GM19238 (cell line): ENCODE measurements at regions not wholly inside any gene's neighbourhood (a gene's known extent, or its start where the extent isn't known, plus 50 kb on each side); places are given as distances from the start of the nearest gene placed in this dataset.
"Not testable (repeated sequence)": the region's sequence is repeated elsewhere in the genome, so short reads cannot be mapped to it uniquely, and the experiment has no call there.

Source experiments
- DNase-seq: peaks from one replicate; pipeline ENCODE4 v3.0.0; 2011; ENCODE audit warnings: low spot score; ENCODE audit not compliant: insufficient read length

DNA sequence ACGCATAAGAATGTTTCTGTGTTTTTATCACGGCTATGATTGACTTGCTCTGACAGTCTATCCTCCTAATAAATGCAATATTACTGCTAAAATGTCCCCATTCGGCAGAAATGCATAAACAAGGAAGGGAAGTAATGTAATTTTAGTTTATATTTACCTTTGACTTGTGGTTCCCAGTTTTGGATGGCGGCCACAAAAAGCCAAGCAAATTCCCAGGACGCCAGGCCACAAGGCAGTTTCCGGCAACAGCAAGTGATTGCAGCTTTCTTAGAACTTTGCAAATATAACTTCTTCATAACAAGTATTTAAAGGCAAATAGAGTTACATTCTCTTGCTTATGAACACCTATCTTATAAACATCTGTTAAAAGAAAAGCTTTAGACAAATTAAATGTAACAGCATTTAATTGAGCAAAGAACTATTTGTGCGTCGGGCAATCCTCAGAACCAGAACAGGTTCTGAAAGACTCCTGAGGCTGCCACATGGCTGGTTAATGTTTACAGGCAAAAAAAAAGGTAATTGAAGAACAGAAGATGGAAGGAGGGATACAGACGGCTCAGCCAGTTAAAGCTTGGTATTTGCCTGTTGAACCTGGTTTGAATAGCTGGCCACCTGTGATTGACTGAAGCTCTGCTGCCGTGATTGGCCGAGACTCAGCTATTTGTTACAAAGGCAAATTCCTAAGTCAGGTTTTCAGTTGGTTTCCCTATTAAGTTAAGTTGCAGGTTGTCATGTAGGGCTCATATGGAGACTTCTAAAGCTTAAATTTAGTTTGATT lies 80.8 kb downstream of the C21orf91 start:
- DNase-seq = no peak

DNA sequence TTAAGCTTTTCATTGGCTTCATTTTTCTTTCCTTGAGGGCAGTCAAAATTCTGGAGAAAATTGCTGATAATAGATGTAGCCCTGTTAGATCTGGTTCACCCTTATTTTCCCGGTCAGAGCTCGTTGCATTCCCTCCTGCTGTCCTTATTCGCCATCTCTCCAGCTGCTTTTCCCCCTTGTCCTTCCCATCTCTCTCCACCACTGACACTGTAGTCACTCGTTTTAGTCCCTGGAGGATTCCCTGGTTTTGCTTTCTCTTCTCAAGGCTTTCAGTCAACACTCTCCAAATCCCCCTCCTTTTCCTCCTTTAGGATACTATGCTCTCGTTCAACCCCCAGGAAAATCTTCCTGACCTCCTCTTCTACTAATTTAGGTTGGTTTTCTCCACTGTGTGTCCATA lies 83.1 kb downstream of the C21orf91 start:
- DNase-seq = no peak

DNA sequence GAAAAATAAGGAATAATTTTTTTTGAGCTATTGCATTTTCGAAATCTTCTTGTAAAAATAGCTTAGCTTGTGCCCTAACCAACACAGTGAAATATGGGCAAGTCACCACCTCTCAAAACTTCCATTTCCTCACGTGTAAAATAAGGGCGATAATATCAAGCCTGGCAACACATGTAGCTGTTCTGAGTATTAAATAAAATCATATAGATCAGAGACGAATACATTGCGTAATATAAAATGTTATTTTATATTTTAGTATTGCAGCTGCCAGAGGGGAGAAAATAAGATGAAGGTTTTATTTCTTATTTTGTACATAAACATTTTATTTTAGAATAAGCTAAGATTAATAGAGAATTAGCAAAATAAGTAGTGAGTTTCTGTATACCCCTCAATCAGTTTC lies 85.9 kb downstream of the C21orf91 start:
- DNase-seq = no peak

DNA sequence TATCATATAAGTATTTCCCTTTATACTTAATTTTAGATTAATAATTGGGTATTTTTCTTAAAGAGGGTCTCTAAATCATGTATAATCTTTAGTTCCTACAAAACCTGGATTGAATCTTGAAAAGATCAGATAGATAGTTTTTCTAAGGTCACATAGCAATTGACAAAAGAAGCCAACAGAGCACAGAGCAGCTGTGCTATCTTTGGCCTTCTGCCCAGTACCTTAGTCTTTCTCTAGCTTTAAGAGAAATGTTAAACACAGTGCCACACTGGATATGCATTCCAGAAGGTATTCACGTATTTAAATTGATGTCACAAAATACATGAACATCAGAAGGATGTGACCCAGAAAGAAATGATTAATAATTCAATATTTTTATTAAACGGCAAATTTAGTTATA lies 86.8 kb downstream of the C21orf91 start:
- DNase-seq = no peak

DNA sequence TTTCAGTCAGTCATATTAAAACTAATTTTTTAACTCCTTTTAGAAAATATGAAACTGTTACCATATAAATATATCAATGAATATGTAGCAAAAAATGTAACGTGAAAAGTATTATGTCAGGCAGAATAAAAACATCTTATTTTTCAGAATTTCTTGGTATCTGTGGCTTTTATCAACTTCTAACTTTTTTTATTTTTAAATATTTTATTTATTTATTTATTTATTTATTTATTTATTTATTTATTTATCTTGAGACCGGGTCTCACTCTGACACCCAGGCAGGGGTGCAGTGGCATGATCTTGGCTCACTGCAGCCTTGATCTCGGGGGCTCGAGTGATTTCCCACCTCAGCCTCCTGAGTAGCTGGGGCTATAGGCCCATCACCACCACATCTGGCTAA lies 87.6 kb downstream of the C21orf91 start:
- DNase-seq = no peak

DNA sequence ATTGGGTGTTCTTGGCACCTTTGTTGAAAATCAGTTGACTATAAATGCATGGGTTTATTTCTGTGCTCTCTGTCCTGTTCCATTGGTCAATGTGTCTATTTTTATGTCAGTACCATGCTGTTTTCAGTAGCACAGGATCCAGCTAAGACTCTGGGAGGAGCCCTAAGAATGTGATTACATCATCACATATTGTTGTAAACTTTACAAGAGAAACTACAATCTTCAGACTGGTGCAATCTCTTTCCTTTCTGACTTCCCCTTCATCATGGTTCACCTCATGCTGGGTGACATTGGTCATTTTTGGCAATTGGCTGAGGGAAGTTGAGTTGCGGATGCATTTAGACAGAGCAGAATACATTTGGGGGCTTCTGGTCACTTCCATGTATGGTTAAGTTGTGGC lies 88.4 kb downstream of the C21orf91 start:
- no peak for DNase-seq

DNA sequence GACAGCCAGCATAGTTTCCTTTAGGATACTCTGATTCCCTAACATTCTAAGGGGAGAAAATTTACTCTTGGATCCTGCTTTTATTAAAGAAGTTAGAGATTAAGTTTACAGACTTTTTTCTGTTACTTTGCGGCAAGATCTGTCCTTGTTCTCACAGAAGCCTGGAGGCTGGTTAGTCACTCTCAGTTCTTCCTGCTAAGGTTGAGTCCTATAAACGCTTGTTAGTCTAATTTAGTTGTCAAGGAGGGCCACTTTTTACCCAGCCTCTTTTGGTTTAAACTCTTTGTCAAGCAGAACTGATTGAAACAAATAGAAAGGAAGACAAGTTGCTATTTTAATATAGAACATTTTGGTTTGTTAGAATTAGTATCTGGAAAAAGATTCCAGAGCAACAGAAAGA lies 89.7 kb downstream of the C21orf91 start:
- DNase-seq = no peak

DNA sequence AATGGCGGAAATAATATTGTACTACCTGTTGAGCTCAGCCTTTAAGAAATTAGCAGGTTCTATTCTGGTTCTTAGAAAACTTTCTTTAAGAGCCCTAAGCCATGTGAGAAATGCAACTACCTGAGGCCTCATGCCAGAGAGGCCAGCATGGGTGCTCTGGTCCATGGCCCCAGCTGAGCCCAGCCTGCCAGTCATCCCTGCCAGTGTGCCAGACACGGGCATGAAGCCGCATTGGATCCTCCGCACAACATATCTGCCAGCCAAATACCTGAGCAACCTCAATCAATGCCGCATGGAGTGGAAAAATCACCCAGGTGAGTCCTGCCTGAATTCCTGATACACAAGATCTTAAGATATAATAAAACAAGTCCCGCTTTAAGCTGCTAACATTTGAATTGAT lies 91.8 kb downstream of the C21orf91 start:
- no peak for DNase-seq

DNA sequence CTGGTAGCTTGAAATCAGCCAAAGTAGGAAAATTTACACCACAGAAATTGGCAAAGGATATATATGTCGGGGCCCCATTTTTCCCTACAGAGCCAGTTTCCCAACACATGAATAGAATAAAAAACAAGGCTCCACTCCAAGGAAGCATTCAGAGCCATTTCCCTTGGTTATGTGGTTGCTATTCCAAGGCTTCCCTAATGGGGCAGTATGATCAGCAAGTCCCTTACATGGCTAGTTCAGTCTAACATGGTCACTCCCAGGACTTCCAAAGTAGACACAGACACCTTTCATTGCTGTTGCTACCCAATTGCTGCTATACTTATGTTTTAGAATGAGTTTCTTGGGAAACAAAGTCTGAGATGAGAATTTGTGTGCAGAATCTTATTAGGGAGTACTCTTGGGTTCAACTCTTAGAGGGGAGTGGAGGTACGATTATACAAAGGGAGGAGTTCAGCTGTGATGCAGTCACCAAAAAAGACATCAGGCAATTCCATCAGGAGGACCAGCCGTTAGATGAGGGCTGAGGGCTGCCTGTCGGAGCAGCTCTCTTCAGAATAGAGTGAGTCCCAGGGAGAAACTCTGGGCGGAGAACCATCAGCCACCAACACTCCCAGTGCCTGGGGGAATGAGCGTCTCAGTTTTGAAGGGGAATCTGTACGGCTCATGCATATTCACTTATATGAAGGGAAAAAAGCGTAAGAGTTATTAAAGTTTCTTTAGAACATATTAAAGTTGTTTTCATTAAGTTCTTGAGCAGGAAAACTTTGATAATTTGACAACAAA lies 92.9 kb downstream of the C21orf91 start:
- no peak for DNase-seq

DNA sequence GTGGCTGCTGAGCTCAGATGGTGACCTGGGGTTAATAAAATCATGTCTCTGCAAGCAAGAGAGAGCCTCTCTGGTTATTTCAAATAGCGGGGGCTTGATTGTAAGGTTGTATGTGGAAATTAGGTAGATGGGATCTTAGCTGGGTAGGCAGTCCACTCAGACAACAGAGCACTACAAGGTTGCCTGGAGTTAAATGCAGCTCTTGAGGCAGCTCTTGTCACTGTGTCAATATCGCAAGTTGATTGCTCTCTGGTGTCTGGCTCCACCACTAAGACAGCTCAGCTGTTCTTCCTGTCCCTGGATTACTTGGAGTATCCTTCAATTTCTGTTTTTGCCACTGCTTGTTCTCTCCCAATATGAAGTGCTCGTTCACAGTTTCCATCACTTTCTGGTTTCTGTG lies 93.8 kb downstream of the C21orf91 start:
- DNase-seq = no peak

DNA sequence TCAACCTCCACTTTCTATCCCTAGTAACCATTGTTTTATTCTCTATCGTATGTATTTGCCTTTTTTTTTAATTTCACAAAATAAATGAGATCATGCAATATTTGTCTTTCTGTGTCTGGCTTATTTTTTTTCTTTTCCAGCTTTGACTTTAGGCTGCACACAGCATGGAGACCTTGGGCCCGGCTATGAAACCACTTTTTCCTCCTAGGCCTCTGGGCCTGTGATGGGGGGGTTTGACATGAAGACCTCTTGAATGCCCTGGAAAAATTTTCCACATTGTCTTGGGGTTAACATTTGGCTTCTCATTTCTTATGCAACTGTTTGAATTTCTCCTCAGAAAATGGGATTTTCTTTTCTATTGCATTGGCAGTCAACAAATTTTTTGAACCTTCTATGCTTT lies 100.2 kb upstream of the BTG3 start:
- no peak for DNase-seq

DNA sequence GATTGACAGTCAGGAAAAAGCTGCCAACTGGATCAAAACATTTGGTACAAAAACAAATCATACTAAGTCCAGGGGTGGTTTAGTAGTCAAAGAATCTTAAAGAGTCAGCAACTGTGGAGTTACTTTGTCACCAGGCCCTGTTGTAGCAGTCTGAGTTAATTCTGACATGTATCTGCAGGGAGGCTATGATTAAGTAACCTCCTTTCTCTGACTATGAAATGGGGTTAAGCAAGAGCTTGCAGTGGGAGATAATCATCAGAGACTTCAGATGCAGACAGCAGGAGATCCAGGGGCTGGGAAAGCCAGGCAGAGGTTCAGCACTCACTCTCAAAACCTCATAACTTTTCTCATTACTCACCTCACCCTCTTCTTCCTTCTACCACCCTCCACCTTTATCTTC lies 99.2 kb upstream of the BTG3 start:
- DNase-seq = no peak

DNA sequence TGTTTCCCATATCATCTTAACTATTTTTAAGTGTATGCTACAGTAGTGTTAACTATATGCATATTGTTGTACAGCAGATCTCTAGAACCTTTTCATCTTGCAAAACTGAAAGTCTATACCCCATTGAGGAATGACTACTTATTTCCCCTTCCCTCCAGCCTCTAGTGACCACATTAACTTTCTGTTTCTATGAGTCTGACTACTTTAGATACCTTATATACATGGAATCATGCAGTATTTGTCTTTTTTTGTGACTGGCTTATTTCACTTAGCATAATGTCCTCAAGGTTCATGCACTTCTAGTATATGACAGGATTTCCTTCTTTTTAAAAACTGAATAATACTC lies 96.5 kb upstream of the BTG3 start:
- DNase-seq = no peak

DNA sequence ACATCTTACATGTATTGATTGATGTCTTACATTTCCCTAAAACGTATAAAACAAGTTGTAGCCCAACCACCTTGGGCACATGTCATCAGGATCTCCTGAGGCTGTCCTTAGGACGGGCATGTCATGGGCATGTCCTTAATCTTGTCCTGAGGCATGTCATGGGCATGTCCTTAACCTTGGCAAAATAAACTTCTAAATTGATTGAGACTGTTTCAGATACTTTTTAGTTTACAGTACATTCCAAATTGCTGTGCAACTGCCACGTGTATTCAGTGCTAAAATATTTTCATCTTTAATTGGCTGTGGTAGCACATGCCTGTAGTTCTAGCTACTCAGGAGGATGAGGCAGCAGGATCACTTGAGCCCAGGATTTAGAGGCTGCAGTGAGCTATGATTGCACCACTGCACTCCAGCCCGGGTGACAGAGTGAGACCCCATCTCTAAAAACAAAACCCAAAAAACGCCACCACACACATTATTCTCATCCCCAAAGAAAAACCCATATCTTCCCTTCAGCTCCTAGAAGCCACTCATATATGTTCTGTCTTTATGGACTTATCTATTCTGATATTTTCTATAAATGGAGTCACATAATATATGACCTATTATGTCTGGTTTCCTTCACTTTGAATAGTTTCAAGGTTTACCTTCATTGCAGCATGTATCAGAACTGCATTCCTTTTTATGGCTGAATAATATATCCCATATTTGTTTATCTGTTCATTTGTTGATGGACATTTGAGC lies 96.0 kb upstream of the BTG3 start:
- no peak for DNase-seq

DNA sequence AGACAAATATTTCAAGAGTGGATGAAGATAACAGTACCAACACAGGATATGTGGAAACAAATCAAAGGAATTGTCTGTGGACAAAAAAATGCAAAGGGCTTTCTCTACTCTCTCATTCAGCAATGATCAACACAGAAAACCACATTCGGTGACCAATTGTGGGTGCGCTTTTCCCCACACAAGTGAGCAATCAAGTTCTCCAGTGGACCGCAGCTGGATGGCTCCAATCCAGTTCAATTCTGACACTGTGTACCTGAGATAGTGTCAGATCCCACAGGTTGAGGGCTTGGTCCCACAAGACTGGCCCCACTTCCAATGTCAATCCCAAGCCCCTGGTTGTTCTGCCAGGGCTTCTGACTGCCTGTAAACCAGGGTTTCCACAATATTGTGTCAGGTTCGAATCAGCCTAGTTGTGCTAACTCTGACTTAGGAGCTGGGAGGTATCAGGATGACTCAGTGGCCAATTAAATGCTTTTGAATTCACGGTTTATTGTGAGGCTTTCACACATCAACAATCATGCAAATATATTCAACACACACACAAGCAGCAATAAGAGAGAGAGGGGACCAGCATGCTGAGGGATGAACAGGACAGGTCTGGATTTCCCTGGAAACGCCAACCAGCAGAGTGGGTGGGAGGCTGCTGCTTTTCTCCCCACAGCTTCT lies 87.0 kb upstream of the BTG3 start:
- DNase-seq = no peak

DNA sequence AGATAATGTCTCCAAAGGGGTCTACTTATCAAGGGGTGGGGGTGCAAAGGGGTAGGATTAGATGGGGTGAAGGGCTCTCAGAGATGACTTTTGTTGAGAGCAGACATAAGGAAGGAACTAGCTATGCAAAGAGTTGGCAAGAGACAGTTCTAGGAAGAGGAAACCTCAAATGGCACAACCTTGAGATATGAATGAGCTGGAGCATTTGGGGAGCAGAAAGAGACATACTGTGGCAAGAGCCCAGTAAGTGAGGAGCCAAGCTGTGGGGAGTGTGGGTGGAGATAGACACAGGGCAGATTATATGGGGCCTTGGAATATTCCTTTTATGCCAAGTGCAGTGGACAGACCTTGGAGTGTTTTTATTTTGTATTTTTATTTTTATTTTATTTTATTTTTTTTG lies 84.8 kb upstream of the BTG3 start:
- DNase-seq = no peak

DNA sequence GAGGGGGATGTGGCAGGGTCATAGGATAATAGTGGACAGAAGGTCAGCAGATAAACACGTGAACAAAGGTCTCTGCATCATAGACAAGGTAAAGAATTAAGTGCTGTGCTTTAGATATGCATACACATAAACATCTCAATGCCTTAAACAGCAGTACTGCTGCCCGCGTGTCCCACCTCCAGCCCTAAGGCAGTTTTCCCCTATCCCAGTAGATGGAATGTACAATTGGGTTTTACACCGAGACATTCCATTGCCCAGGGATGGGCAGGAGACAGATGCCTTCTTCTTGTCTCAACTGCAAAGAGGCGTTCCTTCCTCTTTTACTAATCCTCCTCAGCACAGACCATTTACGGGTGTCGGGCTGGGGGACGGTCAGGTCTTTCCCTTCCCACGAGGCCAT lies 81.7 kb upstream of the BTG3 start:
- not testable (repeated sequence) for DNase-seq

DNA sequence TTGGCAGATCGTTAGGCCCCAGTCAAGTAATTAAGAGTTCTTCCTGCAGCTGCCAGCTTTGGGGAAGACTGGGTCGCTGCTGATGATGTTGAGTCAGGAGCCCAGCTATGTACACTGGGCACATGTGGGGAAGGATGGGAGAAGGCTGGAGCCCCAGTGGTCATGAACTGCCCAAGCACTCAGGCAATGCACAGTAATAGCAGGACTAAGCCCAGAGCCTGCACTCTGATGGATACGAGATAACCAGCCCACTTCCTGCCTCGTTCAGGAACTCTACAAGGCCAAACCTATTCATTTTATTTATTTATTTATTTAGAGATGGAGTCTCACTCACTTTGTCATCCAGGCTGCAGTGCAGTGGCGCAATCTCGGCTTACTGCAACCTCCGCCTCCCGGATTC lies 81.1 kb upstream of the BTG3 start:
- DNase-seq = no peak

DNA sequence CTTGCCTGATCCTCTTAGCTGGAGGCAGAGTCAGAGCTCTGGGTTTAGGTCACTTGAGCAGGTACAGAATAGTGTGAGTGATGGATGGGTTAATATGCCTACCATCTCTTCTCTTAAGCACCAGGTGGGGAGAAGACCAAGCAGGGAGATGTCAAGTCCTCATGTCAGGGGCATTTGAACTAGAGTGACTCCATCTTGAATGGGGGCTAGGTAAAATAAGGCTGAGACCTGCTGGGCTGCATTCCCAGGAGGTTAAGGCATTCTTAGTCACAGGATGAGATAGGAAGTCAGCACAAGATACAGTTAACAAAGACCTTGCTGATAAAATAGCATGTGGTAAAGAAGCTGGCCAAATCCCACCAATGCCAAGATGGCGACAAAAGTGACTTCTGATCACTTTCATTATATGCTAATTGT lies 77.4 kb upstream of the BTG3 start:
- DNase-seq = no peak

DNA sequence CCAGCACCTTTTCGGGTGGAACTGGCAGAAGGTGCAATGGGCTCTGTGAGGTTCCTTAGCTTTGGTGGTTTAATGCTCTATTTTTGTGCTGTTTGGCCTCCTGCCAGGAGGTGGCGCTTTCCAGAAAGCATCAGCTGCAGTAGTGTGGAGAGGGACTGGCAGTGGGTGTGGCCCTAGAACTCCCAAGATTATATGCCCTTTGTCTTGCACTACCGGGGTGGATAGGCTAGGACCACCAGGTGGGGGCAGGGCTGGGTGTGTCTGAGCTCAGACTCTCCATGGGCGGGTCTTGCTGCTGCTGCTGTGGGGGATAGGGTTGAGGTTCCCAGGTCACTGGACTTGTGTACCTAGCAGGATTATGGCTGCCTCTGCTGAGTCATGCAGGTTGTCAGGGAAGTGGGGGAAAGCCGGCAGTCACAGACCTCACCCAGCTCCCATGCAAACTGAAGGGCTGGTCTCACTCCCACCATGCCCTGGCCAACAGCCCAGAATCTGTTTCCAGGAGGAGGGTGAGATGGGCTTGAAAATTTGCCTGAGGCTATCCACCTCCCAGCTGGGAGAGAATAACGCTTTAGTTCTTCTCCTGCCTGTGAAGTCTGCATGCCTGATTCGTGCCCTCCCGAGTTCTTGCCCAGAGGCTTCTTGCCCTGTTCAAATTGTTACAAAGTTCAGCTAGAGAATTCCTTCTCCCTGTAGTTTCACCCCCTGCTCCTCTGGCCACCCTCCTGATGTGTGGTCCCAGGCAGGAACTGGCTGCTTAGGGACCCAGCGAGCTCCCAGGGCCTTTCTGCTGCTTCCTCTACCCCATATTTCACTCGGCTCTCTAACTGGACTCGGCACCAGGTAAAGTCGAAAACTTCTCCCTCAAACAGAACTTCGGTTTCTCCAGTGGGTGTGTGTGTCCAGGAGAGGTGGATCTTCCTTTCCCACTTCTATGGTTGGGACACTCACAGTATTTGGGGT lies 76.5 kb upstream of the BTG3 start:
- DNase-seq = no peak

DNA sequence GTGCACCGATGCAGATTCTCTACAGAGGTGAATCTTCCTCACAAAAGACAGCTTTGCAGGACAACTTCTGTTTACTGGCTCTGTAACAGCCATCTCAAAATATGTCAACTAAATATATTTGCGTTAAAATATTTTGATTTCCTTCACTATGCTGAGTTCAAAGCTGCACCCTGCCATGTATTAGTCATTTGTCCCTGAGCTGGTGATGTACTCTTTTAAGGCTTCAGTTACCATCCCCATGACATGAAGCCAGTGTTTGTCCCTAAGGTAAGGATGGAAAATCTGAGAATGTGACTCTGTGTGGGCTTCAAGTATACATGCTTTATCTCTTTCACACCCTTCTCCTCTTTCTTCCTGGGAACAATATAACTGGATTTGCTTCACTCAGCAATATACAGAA lies 70.2 kb upstream of the BTG3 start:
- DNase-seq = no peak
